AG09309 (cell line): ENCODE measurements at regions not wholly inside any gene's neighbourhood (a gene's known extent, or its start where the extent isn't known, plus 50 kb on each side); places are given as distances from the start of the nearest gene placed in this dataset.

Experiments used
- DNase-seq: peaks from one replicate; pipeline ENCODE4 v3.0.0-alpha.2; 2010; ENCODE audit warnings: low read depth
- H3K4me3 ChIP-seq: 2 replicates; pipeline ENCODE4 v1.5.1; 2011; ENCODE audit warnings: mild to moderate bottlenecking, low read depth, low read length, moderate library complexity; ENCODE audit not compliant: control insufficient read depth
- TF ChIP-seq, protein P1 (sequence below): IDR thresholded peaks from 2 replicates; pipeline ENCODE4 v1.5.1; 2011; ENCODE audit warnings: mild to moderate bottlenecking, low read depth, low read length, inconsistent platforms; ENCODE audit not compliant: insufficient read depth, control insufficient read depth; ENCODE audit errors: missing control alignments

DNA sequence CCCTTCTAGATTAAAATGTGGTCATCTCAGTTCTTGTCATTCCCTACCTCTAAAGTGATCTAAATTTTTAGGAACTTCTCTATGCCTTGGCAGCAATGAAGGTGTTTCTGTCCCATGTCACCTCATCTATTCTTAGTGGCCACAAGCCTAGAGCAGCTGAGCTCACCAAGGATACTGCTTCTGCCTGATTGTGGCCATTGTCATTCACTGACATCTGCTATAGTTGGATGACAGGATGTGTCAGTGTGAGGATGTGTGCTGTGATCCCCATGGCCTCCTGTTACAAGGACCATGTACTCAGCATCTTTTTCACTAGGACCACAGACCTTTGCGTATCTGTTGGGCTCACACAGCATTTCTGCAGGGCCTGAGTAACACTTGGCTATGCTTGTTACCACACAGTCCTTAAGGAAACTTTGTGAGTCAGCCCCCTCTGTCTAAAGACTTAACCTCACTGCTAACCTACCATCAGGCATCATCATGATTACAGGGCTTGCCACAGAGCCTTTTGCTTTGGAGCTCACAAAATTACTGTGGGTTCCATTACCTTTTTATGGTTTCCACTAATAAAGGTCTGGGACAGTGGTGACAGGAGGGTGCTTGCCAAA is 421.0 kb downstream of the ADAM29 start:
- peak; percentile 47 for DNase-seq
- TF ChIP-seq, protein P1, sequence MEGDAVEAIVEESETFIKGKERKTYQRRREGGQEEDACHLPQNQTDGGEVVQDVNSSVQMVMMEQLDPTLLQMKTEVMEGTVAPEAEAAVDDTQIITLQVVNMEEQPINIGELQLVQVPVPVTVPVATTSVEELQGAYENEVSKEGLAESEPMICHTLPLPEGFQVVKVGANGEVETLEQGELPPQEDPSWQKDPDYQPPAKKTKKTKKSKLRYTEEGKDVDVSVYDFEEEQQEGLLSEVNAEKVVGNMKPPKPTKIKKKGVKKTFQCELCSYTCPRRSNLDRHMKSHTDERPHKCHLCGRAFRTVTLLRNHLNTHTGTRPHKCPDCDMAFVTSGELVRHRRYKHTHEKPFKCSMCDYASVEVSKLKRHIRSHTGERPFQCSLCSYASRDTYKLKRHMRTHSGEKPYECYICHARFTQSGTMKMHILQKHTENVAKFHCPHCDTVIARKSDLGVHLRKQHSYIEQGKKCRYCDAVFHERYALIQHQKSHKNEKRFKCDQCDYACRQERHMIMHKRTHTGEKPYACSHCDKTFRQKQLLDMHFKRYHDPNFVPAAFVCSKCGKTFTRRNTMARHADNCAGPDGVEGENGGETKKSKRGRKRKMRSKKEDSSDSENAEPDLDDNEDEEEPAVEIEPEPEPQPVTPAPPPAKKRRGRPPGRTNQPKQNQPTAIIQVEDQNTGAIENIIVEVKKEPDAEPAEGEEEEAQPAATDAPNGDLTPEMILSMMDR = no peak
- H3K4me3 ChIP-seq = no peak overlapping the region

DNA sequence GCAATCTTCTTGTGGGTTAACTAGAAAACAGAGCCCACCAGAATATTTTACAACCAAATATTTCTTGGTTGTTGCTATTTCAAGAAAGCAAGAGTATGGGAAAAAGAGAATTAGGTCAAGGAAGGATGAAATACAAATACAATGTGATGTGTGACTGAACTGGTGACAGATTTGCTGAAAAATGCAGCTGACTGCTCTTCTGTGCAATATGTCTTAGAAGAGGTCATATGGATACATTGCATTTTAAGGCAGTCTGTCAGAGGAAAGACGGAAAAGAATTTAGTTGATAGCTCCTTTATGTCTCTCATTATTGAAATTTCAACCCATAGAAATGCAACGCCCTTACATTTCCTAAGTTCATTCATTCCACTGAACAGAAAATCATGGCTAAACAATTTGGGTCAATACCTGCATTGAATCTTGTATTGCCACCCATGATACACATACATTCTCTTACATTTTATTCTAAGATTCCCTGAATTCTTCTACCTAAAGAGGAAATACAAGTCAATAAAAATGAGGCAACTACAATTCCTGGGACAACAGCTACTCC is 423.1 kb downstream of the ADAM29 start:
- TF ChIP-seq, protein P1 = no peak
- no peak for DNase-seq
- no peak overlapping the region for H3K4me3 ChIP-seq

DNA sequence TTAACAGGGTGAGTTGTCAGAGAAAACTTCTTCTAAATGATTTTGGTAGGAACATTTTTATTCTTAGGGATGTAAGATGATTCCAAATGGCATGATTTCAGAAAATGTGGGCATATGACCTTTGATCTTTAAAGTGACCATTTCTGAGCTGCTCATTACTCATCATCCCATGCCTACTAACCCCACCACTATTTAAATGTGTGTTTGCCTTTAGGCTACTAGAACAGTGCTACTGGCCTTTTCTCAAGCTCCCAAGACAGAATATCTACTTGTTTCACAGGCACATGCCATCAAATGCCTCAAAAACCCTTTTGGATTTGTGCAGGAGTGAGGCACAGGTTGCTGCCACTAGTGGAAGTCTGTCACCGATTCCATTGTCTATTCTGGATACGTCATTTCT is 428.2 kb downstream of the ADAM29 start:
- no peak overlapping the region for H3K4me3 ChIP-seq
- no peak for DNase-seq
- TF ChIP-seq, protein P1 = no peak

DNA sequence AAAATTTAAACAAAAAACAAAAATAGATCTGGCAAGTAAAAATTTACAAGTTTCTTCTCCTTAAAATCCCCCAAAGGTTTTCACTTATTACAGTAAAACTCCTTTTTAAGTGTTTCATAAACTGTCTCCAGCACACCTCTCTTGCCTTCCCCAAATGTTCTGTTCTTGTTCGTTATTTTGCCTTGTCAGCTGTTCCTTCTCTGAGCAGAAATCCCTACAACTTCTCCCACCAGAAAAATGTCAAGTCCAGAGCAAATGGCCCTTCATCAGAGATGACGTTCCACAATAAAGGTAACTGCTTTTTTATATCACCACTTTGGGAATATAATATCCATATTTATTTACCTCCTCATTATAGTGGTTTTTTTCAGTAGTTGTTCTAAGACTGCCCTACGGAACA is 432.1 kb downstream of the ADAM29 start:
- TF ChIP-seq, protein P1 = no peak
- no peak overlapping the region for H3K4me3 ChIP-seq
- no peak for DNase-seq

DNA sequence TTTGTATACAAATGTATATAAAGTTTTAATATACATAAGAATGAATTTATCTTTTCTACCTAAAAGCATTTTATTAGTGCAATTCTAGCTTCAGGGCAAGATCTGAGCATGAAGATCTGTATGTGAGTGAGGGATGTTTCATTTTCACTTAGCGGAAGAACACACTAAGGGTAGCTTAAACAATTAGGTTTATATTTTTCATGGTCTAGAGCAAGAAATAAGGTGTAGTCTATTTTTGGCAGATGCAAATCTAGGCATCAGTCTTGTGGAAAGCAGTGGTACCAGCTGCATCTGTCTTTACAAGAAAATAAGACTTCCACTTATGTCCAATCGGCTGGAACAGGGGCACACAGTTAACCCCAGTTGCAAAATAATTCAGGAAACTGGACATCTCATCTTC is 433.3 kb downstream of the ADAM29 start:
- TF ChIP-seq, protein P1 = no peak
- H3K4me3 ChIP-seq = no peak overlapping the region
- DNase-seq = no peak

DNA sequence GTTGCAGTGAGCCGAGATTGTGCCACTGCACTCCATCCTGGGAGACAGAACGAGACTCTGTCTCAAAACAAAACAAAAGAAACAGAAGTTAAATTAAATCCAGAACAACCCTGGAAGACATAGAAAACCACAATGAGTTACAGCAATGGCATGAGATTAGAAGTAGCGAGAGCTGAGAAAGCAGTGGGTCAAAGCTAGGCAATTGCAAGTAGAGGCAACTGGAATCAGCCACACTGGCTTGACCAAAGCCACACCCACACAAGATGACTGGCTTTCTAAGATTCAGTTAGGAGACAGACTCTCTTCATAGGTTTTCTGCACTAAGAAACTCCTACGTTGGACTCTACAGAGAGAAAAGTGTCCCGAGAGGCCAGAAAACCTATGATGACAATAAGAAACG is 443.0 kb downstream of the GPM6A start:
- no peak overlapping the region for H3K4me3 ChIP-seq
- TF ChIP-seq, protein P1 = no peak
- DNase-seq = peak; percentile 55
